ENCODE measurements at regions not wholly inside any gene's neighbourhood (a gene's known extent, or its start where the extent isn't known, plus 50 kb on each side); places are given as distances from the start of the nearest gene placed in this dataset.
A peak's percentile ranks its signal among the peaks of the same experiment; 100 is the strongest.

DNA sequence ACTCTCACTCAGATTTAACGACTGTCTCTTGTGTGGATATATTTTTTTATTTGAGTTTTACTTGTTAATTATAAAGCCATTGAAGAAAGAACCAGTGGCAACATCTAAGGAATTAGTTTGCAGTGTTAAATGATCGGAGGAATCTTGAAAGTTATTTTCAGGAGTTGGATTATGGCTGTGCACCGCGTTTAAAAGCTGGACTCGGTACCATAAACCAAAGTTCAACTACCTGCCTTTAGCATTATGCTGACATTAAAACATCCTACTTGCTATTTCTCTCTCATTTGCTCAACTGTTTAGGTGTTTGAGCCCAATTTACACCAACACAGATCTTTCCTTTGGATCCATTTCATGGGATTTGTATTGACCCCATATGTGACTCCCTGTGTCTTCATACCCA, 289.4 kb upstream of the SASH1 start:
- no peak for DNase-seq (ENCODE audit: low read depth)

DNA sequence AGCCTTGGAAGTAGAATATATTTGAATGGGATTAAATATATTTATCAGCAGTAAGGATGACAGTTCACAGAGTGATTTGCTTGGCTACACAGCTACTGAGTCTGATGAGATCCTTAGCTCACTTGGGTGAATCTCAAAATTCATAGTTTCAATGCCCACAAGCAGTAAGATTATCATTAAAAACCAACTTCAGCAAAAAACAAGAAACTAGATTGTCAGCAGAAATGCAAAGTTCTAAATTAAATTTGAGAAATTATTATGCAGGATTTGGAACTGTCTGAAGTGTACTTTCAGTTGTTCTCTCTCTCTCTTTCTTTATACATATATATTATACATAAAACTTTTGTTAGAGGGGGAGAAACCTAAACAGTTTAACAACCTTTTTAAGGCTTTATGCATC, 288.8 kb upstream of the SASH1 start:
- DNase-seq (ENCODE audit: low read depth), result no peak

DNA sequence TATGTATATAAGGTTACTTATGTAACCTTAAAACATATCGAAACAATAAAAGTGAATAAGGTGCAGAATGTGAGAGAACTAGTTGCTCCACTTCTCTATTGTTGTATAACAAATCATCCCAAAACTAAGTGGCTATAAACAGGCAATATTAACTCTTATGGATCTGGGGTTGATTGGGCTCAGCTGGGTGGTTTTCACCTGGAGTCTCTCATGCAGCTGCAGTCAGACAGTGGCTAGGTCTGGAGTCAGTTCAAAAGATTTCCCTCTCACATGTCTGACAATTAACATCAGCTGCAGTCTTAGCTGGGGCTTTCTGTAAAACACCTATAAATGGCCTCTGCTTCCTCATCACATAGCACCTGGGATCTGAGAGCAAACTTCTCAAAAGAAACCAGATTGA, 288.4 kb upstream of the SASH1 start:
- no peak for DNase-seq (ENCODE audit: low read depth)

DNA sequence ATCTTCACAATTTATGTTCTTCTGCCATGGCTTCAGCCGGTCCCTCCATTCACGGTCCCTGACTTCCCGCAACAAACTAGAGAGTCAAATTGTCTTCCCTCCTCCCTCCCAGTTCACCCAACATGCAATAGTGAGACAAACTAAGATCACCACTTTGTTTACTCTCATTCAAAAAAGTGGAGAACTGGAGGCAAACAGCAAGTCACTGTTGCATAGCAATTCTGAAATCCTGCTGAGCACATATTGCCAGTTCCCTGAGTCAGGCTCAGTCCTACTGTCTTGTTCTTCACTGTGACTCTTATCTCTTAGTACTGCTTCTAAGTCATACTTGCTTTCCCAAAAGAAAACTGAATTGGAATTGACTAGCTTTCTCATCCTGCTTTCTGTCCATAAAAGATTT, 287.2 kb upstream of the SASH1 start:
- DNase-seq (ENCODE audit: low read depth), result no peak

DNA sequence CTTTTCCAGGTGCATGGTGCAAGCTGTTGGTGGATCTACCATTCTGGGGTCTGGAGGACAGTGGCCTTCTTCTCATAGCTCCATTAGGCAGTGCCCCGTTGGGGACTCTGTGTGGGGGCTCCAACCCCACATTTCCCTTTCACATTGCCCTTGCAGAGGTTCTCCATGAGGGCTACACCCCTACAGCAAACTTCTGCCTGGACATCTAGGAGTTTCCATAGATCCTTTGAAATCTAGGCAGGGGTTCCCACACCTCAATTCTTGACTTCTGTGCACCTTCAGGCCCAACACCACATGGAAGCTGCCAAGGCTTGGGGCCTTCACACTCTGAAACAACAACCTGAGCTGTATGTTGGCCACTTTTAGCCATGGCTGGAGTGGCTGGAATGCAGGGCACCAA, 282.8 kb upstream of the SASH1 start:
- no peak for DNase-seq (ENCODE audit: low read depth)

DNA sequence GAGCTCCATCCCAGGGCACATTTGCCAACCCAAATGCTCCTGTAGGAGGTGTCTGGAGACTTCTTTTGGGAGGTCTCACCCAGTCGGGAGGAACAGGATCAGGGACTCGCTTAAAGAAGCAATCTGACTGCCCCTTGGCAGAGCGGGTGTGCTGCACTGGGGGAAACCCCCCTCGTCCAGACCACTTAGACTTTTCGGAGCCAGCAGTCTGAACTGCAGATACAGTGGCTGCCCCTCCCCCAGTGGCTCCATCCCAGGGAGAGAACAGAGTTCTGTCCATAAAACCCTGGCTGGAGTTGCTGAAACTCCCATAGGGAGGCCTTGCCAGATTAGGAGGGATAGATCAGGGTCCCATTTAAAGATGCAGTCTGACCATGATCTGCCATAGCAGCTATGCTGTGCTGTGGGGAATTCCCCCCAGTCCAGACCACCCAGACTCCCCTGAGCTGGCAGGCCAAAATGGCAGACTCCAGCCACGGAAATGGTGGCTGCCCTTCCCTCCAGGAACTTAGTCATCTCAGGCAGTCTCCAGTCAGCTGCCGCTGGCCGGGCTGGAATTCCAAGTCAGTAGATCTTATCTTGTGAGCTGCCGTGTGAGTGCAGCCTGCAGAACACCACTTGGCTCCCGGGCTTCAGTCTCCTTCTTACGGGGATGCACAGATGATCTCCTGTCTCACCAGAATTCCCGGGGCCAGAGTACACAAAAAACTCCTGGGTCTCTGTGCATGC, 278.1 kb upstream of the SASH1 start:
- peak; percentile 36 for DNase-seq (ENCODE audit: low read depth)

DNA sequence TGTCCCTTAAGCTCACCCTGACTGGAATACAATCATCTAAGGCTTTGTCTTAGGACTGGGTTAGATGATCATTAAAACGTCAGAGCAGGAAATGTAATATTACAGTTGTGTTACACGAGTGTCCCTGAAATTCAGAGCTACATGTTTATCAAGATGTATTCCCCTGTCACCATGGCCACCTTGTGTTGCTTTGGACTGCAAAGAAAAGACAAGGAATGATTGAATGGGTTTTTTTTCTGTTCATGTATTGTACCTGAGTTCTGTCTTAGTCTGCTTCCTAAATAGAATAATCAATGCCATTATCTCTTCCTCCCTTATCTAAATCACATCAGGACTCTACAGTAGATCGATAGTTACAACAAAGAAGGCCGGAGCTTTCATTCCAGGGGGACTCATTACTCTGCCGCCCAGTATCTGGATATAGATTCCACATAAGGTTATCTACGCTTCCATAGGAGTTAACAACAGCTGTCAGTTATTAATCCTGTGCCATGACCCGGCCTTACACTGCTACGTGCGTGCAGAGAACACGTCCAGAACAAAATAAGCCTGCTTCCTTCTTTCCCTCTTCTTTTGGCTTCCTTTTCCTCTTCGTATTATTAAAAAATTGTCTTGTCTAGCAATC, 274.1 kb upstream of the SASH1 start:
- DNase-seq (ENCODE audit: low read depth), result no peak

DNA sequence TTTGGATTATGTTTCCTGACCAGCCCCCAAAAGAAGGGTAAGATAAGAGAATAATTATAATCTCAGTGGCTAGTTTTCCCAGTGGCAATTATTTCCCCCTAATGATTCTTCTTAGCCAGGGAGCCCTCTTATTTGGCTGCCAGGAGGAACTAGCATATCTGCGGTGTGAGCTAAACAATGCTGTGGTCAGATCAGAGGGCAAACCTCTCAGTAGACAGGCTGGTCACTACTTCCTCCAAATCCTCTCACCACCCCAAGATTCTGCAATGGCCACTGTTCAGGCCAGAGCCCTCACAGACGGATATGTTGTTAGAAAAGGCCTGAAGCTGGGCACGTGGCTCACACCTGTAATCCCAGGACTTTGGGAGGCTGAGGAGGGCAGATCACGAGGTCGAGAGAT, 273.4 kb upstream of the SASH1 start:
- DNase-seq (ENCODE audit: low read depth), result no peak

DNA sequence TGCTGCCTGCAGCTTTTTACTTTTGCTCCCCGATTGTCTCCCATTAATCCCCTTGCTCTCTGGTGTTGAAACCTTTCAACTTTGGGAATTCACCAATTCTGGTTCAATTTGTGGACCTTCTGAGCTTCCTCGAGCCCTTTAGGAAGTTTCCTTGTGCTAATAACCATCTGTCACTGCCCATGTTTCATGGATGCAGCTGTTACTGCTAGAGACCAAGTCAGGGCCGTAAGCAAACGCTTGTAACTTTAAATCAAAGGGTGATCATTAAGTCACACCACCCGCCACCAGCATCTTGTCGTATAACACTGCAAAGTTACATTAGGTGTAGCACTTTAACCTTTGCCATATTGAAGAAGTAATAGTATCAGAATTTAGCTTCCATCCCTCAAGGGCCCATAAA, 268.3 kb upstream of the SASH1 start:
- no peak for DNase-seq (ENCODE audit: low read depth)

DNA sequence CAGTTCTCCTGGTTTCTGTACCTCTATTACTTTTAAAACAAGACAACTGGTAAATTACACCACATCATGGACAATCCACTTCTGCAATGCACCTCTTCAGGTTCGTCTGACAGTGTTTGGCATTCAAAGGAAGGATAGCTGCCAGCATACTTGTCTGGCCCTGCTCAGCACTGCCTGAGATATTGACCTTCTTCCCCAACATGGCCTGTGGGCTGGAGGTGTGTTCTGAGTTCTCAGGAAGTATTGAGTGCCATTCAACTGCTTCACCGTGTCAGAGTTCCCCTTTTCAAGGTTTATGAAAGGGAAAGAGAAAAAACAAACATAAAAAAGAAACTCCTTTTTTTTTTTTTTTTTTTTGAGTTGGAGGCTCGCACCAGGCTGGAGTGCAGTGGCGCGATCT, 267.9 kb upstream of the SASH1 start:
- DNase-seq (ENCODE audit: low read depth), result no peak

DNA sequence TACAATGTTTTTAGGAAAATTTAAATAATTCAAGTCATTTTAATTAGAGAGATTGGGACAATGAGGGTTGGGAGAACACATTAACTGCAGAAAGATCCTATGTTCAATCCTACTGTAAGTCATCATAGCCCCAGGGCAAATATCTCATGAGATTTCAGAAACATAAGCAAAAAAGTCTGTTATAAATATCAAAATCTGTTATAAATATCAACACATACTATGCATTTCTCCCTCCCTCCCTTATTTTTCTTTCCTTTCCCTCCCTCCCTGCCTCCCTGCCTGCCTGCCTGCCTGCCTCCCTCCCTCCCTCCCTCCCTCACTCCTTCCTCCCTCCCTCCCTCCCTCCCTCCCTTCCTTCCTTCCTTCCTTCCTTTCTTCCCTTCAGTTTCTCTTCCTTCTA, 267.3 kb upstream of the SASH1 start:
- no peak for DNase-seq (ENCODE audit: low read depth)

DNA sequence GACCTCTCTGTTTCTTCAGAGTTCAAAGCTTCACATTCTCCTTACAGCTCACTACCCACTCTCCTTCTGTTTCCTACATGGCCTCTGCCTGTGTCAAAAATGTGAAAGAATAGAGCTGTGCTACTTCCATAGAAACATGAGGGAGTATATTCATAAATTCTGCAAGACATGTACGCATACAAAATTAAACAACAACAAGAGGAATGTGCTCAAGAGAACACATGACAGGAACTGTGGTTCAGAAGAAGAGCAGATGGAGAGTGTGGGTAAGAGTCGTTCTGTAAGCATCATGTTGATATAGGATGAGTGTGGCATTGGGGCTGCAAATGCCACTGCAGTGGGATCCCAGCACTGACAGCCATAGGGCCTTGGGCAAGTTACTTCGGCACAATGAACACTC, 266.6 kb upstream of the SASH1 start:
- DNase-seq (ENCODE audit: low read depth), result no peak

DNA sequence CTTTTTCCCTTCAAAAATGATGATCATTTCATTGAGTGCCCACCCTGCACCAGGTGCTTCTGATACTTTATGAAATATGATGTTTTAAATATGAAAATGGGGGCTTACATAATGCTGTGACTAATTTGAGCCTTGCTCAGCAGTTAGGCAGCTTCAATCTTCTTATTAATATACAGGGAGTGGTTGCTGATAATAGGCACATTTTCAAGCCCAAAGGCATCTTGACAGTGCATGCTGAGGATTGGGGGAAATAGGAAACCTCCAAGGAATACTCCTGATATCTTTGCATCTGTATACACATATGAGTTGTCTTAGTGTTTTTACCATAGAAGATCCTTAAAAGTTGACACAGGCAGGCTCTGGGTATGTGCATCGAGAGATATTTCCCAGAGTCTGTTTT, 262.3 kb upstream of the SASH1 start:
- DNase-seq (ENCODE audit: low read depth), result no peak

DNA sequence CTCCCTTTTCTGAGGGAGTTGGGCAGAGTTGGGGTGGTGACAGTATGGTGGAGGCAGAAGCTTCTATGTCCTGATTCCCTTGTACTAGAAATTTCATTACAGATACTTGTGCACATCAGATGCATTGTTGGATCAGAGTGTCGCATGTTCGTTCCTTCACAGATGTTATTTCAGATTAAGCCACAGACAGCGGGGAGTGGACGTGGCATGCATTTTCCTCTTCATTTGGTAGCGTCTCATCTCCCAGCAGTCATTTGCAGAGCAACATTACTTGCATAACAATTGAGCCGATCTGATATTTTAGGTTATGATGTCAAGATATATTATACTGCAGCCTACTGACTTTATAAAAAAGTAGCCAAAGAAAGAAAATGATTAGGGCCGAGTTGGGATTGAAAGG, 261.6 kb upstream of the SASH1 start:
- no peak for DNase-seq (ENCODE audit: low read depth)

DNA sequence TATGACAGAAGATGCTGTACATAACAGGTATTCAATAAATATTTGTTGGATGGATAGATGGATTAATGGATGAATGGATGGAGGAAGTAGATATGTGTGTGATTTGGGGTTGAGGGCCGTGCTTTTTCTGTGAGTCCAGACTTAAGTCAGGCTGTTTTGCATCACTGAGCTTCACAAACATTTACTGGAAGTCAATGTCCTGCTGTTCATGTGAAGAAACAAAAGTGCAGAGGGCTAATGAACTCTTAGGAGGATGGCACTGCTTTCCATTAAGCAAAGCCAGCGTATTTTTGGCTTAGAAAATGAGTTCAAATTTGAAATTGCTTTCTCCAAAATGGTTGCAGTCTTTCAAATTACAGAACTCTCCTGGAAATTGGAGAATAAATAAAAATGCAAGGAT, 260.6 kb upstream of the SASH1 start:
- no peak for DNase-seq (ENCODE audit: low read depth)

DNA sequence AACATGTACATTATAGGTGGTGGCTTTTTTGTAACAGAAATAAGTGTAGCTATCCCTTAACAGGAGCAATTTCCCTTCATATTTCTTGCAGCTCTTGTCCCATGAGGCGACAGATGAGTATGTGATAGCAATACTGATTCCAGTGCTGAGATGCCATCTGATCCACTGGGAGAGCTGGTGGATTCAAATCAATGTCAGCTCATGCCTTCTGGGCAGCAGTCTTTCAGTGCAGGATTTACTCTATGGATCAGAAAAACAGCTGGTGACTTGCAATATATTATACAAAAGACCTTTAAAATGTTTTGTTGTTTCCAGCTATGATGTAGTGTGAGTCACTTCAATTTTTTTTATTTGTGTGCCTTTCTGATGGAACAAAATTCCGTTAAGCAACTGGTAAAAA, 259.9 kb upstream of the SASH1 start:
- DNase-seq (ENCODE audit: low read depth), result no peak

DNA sequence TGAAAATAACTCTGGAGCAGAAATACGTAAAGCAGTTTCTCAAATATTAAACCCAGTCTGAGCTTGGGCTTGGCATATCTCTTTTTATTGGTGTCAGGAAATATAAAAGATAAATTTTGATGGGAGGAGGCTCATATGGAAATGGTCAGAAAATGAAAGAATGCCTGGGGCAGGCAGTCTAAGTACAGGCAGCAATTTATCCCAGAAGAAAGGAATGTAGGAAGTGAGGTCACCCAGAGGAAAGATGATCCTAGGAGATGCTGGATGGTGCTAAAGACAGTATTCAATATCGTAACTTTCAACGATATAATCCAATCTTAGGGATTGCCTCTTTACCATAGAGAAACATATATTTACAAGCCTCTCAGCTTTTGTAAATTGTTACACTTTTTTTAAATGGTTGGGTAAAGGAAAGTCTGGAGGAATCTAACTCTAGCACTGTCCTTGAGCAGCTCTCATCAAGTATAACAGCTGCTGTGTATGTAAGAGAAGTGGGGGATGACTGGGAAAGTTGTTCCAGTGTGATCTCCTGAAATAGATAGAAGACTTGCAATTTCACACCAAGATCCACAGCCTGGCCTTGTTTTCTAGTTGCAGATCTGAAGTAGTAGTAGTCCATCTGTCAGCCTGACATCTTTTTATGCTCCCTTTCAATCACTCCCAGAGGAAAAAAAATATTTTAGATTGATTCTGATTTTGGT, 256.9 kb upstream of the SASH1 start:
- no peak for DNase-seq (ENCODE audit: low read depth)

DNA sequence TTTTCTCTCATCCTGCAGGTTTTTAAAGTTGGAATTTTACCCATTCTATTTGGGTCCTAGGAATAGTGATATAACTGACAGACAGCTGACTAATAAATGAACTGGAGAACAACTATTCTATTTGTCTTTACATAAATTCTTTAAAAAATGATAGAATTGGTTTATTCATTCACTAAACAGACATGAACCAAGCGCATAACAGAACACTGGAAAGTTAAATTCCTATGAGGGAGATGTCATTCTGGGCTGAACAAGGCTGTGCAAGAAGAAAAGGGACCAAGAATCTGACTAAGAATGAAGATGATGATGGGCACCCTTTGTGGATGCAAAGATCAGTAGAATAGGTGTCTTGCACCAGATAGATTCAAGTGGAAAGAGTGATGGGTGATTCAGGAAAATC, 256.3 kb upstream of the SASH1 start:
- no peak for DNase-seq (ENCODE audit: low read depth)

DNA sequence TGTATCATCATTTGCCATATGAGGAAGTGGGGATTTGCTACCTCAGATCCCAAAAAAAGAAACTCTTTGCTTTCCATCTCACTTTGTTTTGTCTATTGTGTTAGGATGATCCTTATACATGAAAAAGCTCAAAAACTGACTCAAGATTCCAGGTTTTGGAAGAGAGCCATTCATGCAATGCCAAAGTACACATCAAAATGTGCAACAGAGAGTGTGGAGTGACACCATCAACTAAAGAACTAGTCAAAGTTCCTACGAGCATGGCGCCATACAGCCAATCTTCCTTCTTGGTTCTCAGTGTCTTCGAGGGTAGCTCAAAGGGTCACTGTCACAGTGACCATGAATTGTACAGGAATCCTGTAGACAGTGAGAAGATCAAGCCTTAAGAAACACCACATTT, 255.8 kb upstream of the SASH1 start:
- DNase-seq (ENCODE audit: low read depth), result no peak

DNA sequence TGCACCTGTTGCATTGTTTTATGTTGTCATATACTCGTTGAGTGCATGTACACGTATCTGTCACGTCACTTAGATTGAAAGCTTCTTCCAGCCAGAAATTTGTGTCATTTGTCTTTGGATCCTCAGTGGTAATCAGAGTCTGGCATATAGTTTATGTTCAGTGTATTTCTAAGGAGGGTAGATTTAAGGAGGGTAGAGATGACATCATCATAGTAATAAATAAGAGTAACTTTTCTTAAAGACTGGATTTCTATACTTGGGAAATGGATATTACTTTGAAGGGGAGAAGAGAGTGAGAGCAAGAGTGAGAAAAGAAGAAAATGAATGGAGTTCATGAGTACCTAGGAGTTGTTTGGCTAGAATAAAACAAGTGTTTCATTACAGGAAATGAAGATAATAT, 255.0 kb upstream of the SASH1 start:
- no peak for DNase-seq (ENCODE audit: low read depth)

DNA sequence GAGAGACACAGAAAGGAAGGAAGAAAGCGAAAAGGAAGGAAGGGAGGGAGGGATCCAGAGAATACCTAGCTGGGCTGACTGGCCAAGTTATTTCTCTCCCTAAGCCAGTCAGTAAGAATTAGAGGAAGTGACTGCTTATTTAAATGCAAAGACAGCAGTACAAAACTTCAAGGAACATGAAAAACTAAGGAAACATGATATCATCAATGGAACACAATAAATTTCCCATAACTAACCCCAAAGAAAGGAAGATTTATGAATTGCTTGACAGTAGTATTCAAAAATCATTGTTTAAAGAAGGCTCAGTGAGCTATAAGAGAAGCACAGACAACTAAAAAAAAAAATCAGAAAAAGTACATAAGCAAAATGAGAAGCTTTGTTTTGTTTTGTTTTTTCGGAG, 252.3 kb upstream of the SASH1 start:
- no peak for DNase-seq (ENCODE audit: low read depth)

DNA sequence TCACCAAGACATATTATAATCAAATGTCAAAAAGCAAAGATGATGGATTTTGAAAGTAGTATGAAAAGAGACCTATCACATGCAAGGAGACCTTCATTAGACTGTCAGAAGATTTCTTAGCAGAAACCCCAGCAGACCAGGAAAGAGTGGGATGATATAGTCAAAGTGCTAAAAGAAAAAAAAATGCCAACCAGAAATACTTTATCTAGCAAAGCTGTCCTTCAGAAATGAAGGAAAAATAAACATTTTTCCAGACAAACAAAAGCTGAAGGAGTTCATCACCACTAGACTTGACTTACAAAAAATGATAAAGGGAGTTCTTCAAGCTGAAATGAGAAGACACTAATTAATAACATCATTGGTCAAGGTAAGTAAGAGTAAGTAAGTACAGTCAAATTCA, 251.2 kb upstream of the SASH1 start:
- DNase-seq (ENCODE audit: low read depth), result no peak

DNA sequence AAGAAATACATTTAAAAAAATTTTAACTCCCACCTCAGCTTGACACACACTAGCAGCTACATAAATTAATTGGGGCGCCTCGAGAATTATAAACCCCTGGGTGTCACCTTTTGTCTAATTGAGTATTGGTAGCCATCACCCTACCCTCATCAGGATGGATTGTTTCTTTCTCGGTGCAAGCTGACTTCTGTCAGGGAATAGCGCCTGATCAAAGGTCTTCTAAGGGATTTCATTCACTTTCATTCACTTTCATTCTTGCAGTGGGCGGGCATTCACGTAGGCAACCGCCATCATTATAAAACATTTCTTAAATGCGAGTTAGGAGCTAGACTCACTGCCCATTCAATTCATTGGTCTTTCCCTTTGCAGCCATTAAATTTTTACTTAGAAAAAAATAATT, 239.2 kb upstream of the SASH1 start:
- DNase-seq (ENCODE audit: low read depth), result no peak

DNA sequence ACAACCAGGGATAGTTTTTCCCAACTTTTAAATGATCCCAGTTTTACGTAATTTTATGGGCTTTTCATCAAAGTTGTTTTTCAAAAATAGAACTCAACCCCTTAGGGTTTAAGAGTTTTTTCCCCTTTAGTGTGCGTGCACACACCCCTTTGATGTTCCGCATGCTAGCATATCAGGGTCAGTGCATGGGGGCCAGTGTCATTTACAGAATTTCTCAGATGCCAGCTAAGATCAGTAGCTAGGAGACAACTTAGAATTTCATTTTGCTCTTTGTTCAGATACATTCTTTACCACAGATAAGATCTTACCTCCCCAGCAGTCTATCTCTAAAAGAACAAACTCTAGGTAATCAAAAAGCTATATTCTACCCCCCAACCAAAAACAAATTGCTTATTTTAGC, 238.5 kb upstream of the SASH1 start:
- no peak for DNase-seq (ENCODE audit: low read depth)

Data from RPMI7951 (cell line).